GM18520 (cell line): ENCODE measurements at regions not wholly inside any gene's neighbourhood (a gene's known extent, or its start where the extent isn't known, plus 50 kb on each side); places are given as distances from the start of the nearest gene placed in this dataset.
"Not testable (repeated sequence)": the region's sequence is repeated elsewhere in the genome, so short reads cannot be mapped to it uniquely, and the experiment has no call there.

Experiments
- ATAC-seq: cut with Tn5 transposase; IDR thresholded peaks from one replicate; pipeline ENCODE4 v1.9.1; 2021; ENCODE audit not compliant: unreplicated experiment

DNA sequence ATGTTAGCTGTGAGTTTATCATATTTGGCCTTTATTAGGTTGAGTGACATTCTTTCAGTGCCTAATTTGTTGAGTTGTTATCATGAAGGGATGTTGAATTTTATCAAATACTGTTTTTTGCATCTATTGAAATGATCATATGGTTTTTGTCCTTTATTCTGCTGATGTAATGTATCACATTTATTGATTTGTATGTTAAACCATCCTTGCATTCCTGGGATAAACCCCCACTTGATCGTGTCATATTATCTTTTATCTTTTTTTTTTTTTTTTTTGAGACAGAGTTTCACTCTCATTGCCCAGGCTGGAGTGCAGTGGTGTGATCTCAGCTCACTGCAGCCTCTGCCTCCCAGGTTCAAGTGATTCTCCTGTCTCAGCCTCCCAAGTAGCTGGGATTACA lies 51.9 kb upstream of the MFGE8 start:
- ATAC-seq = not testable (repeated sequence)

- ATAC-seq = no peak
Measured at GRCh38 chr15:88970232-88970631, 57.1 kb upstream of the MFGE8 start.

DNA sequence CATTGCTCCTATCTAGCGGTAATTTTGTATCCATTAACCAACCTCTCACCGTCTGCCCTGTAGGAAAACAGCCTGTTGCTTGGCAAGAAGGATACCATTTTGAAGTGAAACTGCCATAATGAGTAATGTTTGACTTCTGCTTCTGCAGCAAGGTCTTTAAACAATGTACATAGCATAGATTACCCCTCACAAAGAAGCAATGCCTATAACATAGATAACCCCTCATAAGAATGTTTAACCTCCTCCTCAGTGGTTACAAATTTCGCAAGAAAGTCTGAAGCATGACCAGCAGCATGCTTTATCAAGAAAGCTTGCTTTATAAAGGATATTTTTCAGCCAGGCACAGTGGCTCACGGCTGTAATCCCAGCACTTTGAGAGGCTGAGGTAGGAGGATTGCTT lies 61.2 kb upstream of the MFGE8 start:
- no peak for ATAC-seq

- ATAC-seq = no peak
Measured at GRCh38 chr15:88975891-88976290, 62.7 kb upstream of the MFGE8 start.

- ATAC-seq = no peak
Measured at GRCh38 chr15:88976656-88977055, 63.5 kb upstream of the MFGE8 start.

DNA sequence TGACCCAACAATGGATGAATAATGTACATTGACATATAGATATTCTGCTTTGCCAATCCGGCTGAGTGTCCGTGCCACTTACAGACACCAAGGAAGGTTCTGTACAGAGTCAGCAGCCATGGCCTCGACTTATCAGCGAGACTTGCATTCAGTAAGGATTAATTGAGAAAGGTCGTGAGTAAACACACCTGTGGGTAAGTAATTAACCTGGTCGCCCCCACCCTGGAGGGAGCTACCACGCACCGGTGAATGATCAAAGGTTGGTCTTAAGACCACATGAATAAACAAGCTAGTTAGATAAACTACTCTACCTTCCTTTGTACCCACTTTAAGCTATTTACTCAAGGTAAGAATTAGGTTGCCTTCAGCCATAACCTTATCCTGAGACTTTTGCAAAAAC lies 66.5 kb upstream of the MFGE8 start:
- ATAC-seq = no peak

DNA sequence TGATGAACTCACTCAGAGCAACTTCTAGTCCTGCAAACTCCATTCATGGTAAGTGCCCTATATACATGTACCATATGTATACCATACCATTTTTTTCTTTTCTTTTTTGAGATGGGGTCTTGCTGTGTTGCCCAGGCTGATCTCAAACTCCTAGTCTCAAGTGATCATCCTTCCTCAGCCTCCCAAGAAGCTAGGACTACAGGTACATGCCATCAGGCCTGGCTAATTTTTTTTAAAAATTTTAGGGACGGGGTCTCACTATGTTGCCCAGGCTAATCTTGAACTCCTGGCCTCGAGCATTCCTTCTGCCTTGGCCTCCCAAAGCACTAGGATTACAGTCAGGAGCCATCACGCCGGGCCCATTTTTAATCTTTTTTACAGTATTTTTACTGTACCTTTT lies 67.3 kb upstream of the MFGE8 start:
- no peak for ATAC-seq

GRCh38 chr15:88981244-88982215 lies 68.4 kb upstream of the MFGE8 start:
- ATAC-seq = no peak

DNA sequence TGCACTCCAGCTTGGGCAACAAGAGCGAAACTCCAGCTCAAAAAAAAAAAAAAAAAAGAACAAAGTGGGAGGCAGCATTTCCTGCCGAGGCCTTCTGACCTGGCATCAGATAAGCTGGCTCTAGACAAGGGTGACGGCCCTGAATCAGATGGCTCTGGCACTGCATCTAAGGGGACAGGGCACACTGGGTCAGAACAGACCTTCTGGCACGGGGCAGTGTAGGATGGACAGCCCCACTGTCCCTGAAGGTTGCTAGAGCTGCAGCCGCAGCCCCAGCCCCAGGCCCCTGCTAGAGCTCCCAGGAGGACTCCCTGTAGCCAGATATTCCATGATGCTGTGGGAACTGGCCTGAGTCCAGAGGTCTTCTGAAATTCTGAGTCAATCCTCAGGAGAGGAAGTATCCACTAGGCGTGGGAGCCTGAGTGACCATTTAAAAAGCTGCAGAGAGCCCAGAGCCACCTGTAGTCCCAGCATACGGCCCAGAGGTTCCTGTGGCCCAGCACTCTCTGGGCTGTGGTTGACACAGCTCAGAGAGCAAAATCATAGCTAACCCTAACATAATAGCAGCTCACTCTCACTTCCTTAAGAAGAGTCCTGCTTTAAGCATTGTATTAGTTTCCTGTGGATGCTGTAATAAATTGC lies 69.2 kb upstream of the MFGE8 start:
- peak; percentile 95 for ATAC-seq

GRCh38 chr15:88982946-88983342 lies 69.8 kb upstream of the MFGE8 start:
- no peak for ATAC-seq

GRCh38 chr15:88983861-88984429 lies 70.8 kb upstream of the MFGE8 start:
- ATAC-seq = no peak

DNA sequence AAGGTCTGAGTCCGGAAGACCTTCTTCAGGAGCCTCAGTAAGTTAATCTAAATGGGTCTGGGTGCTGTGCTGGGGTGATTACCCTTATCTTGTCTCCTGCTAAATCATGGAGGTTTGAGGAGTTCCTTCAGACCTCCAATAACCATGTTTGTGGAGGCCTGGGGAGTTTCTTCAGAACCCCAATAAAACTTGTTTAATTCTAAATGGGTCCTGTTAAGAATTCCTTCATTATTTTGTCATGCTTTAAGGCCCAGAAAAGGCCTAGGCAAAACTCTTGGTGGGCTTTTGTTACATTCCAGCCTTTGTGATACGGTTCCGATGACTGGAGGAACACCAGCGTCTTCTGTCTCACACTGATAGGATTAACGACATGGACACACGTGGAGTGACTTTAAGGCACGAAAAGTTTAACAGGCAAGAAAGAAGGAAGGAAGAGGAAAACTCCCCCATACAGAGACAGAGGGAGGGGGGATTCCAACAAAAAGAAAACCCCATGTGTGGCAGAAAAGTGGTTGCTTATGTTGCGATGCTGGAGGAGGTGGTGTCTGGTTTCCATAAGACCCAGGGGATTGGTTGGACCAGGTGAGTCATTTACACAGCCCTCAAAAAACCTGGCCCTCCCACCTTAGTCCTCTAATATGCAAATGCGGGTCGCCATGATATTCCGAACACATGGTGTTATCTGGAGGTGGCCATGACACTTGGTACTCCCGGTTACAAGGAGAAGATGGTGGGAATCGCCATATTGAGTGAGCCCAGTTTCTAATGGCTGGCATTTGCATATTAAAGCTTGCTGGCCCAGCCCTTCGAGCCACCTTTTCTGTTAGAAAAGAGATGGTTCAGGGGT lies 72.6 kb upstream of the MFGE8 start:
- no peak for ATAC-seq

DNA sequence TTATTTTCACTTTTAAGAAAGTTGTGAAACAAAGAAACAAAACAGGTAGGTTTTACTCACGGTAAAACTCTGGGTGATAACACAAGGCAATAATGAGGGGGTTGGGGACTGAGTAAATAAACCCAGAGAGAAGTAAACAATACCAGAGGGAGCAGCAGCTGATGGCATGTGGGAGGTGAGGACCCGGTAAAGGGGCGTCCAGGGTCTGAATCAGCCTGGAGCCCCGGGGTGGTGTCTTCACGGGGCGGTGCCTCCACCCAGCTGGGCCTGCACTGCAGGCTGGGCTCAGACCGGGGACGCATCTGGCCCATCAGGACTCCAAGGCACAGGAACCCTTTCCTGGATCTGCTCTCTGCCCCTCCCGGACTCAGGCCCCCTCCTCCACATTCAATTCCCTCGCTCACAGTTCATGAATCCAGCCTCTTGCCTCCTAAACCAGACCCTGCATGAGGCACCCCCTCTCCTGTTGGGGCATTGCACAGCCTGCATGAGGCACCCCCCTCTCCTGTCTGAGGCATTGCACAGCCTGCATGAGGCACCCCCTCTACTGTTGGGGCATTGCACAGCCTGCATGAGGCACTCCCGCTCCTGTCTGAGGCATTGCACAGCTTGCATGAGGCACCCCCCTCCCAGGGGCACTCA lies 73.9 kb upstream of the MFGE8 start:
- ATAC-seq = no peak

DNA sequence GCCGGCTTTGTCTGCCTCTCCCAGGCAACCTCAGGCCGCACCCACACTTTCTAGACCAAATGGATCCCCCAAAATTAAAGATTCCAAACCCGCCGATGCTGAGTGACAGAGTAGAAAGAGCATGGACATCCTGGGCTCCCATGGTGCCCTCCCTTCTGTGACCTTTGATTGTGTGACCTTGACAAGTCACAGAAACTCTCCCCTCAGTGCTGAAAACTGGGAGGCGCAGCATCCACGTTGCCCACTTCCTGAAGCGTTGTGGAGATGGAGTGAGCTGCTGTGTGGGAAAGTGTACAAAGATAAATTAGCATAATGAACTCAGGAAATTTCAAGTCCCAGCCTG lies 74.4 kb upstream of the MFGE8 start:
- ATAC-seq = no peak

DNA sequence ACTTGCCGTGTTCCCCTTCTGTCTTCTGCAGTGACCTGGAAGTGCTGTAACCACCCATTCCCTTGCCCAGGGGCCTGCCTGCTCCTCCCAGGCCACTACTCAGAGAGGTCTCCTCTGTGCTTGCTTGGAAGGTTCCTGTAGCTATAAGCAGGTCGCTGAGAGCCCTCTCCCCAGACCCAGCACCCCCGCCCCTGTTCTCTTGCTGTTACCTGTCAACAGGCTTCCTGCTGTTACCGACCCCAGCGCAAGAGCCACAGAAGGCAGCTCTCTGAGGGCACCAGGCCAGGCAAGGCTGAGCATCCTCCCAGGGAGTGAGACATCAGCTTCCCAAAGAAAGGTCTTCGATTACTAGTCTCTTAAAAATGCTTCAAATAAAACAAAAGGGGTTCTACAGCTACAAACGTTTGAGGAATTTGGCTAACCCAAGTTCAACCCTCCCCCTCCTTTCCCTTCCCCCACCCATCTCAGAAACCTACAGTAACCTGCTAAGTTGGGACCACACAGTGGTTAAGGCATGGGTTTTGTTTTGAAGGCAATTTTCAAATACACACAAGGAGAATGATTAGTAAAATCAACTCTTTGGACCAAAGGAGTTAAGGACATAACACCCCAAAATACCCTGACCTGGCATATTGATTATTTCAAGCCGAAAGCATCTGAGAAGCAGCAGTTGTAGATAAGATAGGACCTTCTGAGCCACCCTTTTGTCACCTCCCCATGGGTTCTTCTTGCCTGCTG lies 74.9 kb upstream of the MFGE8 start:
- no peak for ATAC-seq

GRCh38 chr15:88989578-88989977 lies 76.4 kb upstream of the MFGE8 start:
- ATAC-seq = no peak

GRCh38 chr15:88990185-88990679 lies 77.1 kb upstream of the MFGE8 start:
- no peak for ATAC-seq

DNA sequence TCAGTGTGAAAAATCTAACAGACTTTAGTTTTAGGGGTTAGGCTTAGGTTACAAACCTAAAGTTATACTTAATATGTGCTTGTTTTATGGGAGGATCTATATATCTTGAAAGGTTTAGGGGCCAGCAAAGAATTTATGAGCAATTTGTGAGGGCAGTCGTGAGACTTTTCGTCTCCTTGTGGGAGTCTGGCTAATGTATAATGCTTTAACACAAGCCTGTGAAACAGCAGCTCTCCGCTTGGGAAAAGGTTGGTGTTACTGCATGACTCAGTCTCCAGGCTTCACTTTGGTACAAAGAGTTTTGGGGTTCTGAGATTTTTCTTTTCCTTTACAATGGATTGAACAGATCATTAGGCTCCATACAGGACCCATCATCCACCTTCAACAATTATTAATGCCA lies 79.0 kb upstream of the MFGE8 start:
- ATAC-seq = no peak

GRCh38 chr15:88992912-88993376 lies 79.8 kb upstream of the MFGE8 start:
- ATAC-seq = no peak

GRCh38 chr15:88993662-88994061 lies 80.5 kb upstream of the MFGE8 start:
- no peak for ATAC-seq
